Activated CD4-positive, alpha-beta T cell treated with anti-CD3 and anti-CD28 coated beads for 36 hours (primary cell): ENCODE measurements at regions not wholly inside any gene's neighbourhood (a gene's known extent, or its start where the extent isn't known, plus 50 kb on each side); places are given as distances from the start of the nearest gene placed in this dataset.

Source experiments
- ATAC-seq: fragments of 200-7000 bp; cut with Tn5 transposase; one replicate; pipeline ENCODE4 v1.10.0; 2021; ENCODE audit warnings: mild to moderate bottlenecking, moderate library complexity
- CTCF ChIA-PET: fragments of 350-600 bp; sonication (Branson Sonifier 250); formaldehyde crosslinking; loops from one replicate; lab custom pipeline; 2021; ENCODE audit warnings: antibody characterized with exemption; lab: Charles Lee
- POLR2A ChIA-PET: fragments of 350-600 bp; sonication (Branson Sonifier 250); formaldehyde crosslinking; loops from one replicate; lab custom pipeline; 2021; ENCODE audit warnings: antibody characterized with exemption, inconsistent platforms; lab: Charles Lee
- DNase-seq: peaks from one replicate; pipeline ENCODE4 v3.0.0-alpha.2; 2020
- H3K27ac Mint-ChIP-seq: one replicate; pipeline ENCODE4 v1.8.0; 2021; ENCODE audit warnings: mixed read lengths
- H3K27me3 Mint-ChIP-seq: one replicate; pipeline ENCODE4 v1.8.0; 2021; ENCODE audit warnings: mixed read lengths
- H3K36me3 Mint-ChIP-seq: one replicate; pipeline ENCODE4 v1.8.0; 2021; ENCODE audit warnings: low read depth, mixed read lengths
- H3K4me1 Mint-ChIP-seq: one replicate; pipeline ENCODE4 v1.8.0; 2021; ENCODE audit warnings: mixed read lengths
- H3K4me3 Mint-ChIP-seq: one replicate; pipeline ENCODE4 v1.8.0; 2021; ENCODE audit warnings: mild to moderate bottlenecking, moderate library complexity, mixed read lengths
- H3K9me3 Mint-ChIP-seq: one replicate; pipeline ENCODE4 v1.8.0; 2021; ENCODE audit warnings: low read depth, mixed read lengths
- intact Hi-C, 2 experiments: fragments of 100-400 bp; cut with DNase I in 1 of 2; cut with micrococcal nuclease in 1 of 2; formaldehyde crosslinking; loops; one replicate each; pipeline versions ENCODE4 v1.14.2 to v1.15.1; 2022 to 2024; cut with DNase I, micrococcal nuclease

DNA sequence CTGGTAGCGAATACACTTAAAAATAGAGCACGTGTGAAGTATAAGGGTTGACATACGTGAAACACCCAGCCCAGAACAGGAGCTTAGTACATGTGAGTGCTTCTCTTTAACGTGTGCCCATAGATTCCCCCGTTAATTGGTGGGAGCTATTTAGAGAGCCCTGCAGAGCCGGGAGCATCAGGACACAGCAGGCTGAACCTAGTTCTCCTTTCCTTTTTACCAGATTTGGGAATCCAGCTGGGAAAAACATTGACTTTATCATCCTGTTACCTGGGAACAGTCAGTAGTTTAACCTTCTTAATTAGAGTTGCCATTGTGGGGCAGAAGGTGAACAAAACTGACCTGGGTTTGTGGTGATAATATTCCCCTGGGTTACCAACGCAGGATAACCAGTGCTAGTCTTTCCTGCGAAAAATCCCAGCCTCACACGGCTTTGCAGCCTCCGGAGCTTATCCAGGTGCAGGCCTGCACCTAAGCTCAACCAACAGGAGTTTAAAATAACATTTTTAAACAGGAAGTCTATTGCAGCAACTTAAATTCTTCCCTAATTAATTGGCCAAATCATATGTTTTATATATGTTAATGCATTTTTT lies 78.1 kb upstream of the SPTBN1 start:
- DNase-seq: no peak
- H3K4me3 Mint-ChIP-seq: no peak overlapping the region
- no peak for ATAC-seq
- no peaks in the 10 kb centered on the region for H3K9me3 Mint-ChIP-seq
- H3K4me1 Mint-ChIP-seq: no peaks in the 10 kb centered on the region
- H3K27me3 Mint-ChIP-seq: no peaks in the 10 kb centered on the region
- ChIA-PET POLR2A (no interaction called here), CTCF (no interaction called here)
- intact Hi-C loops: no loop called here
- H3K36me3 Mint-ChIP-seq: no peaks in the 10 kb centered on the region
- no peak overlapping the region for H3K27ac Mint-ChIP-seq

DNA sequence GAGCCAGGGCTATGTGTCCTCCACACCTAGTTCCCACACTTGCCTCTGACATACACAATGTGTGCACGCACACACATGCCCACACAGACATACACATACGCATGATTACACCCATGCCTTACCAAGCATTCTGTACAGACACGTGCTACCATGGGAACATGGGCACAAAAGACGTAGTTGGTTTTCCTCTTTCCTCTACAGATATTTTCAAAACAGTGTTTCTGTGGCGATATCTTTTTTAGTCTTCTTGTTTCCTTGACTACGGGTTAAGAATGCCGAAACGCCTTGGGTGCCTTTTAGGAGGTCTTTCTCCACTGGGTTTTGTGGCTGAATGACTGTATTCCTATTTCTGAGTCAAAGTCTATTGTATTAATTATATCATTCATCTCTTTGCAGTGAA lies 75.5 kb upstream of the SPTBN1 start:
- Mint-ChIP-seq H3K36me3 (no peaks in the 10 kb centered on the region), H3K27me3 (no peaks in the 10 kb centered on the region), H3K4me1 (no peaks in the 10 kb centered on the region), H3K4me3 (no peak overlapping the region), H3K9me3 (no peaks in the 10 kb centered on the region), H3K27ac (no peak overlapping the region)
- no peak for ATAC-seq
- POLR2A ChIA-PET: no interaction called here
- no peak for DNase-seq
- CTCF ChIA-PET: no interaction called here
- intact Hi-C loops: no loop called here

DNA sequence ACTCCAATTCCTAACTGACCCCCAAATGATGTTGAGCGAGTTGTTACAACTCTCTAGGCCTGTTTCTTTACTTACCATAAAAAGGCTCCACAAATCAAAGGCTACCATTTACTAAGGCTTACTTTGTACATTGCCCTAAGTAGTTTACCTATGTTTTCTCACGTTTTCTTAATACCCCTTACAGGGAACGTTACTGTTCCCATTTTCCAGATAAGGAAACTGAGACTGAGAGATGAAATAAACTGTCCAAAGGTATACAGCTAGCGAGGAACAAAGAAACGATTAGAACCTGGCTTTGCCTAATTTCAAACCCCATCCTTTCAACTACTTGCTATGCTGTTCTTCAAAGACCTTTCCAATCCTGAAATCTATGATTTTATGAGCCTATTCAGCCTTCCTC lies 74.8 kb upstream of the SPTBN1 start:
- no peak overlapping the region for H3K27ac Mint-ChIP-seq
- intact Hi-C loops: no loop called here
- no peaks in the 10 kb centered on the region for H3K9me3 Mint-ChIP-seq
- H3K4me3 Mint-ChIP-seq: no peak overlapping the region
- ATAC-seq (no peak), DNase-seq (no peak)
- ChIA-PET POLR2A (no interaction called here), CTCF (no interaction called here)
- no peaks in the 10 kb centered on the region for H3K27me3 Mint-ChIP-seq
- no peaks in the 10 kb centered on the region for H3K4me1 Mint-ChIP-seq
- H3K36me3 Mint-ChIP-seq: no peaks in the 10 kb centered on the region

DNA sequence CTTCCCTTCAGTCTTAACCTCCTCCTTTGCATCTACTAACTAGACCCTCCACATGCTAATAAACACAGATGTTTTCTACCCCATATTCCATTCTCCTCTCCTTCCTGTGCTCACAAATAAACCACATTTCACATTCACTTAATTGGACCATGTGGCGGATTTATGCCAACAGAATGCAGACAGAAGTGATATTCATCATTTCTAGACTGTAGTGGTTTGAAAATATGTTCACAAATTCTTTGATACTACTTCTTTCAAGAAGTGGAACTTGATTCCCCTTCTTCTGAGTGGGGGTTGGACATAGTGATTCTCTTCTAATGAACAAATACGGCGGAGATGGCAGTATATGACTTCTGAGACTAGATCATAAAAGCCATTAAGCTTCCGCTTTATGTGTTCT lies 73.5 kb upstream of the SPTBN1 start:
- no peaks in the 10 kb centered on the region for H3K9me3 Mint-ChIP-seq
- ATAC-seq: no peak
- CTCF ChIA-PET: no interaction called here

DNA sequence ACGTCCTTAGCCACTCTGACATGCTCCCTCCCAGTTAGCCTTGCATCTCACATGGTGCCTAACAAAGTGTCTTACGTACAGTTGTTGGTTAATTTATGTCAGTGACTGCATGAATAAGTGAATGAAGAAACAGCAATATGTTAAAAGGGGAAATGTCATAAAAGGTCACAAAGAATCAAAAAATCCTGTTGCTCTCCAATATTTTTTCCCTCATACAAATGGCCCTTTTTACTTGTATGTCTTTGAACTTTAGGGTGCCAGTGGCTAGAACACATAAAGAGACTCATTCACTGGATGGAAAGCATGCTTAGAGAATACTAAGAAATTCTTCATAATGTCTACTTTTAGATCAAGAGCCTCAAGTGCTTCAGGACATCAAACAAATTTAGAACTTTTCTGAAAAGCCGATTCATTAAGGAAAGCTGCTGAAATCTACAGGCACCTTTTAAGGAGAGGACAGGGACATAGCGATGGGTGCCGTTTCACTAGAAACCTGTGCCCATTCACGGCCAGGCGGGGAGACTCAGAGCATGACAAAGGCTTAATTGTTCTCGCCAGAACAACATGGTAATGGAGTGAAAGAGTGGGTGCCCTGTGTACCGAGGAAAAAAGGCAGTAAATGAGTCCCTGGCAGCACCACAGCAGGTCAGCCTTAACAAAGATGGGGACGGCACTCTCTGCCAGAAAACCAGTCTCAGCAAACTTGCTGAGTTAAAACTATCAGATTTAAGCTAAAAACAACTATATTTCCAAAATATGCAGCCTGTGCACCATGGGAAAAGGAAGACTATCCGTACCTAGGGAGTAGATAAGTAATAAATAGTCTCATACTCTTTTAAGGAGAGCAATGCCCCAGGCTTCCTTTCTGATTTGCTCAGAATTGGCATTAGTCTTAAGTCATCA lies 71.6 kb upstream of the SPTBN1 start:
- ATAC-seq (no peak), DNase-seq (no peak)
- Mint-ChIP-seq H3K36me3 (no peaks in the 10 kb centered on the region), H3K9me3 (no peaks in the 10 kb centered on the region), H3K27me3 (no peaks in the 10 kb centered on the region), H3K27ac (no peak overlapping the region), H3K4me3 (no peak overlapping the region), H3K4me1 (no peaks in the 10 kb centered on the region)
- ChIA-PET POLR2A (interaction anchor here (0.7 kb wide), 1 partner anchor 1150 kb away, joined by 4 read pairs; no protein-coding TSS in a partner anchor), CTCF (interaction anchor here (0.9 kb wide), 1 partner anchor 320 kb away, joined by 3 read pairs; no protein-coding TSS in a partner anchor)
- intact Hi-C loops: no loop called here

More for the DNA sequence above, 73.5 kb upstream of the SPTBN1 start:
- POLR2A ChIA-PET: interaction anchor here (0.8 kb wide), 1 partner anchor 73 kb away, joined by 3 read pairs; no protein-coding TSS in a partner anchor
- Mint-ChIP-seq H3K4me1 (no peaks in the 10 kb centered on the region), H3K27me3 (no peaks in the 10 kb centered on the region), H3K4me3 (no peak overlapping the region), H3K27ac (no peak overlapping the region), H3K36me3 (no peaks in the 10 kb centered on the region)
- intact Hi-C loops: no loop called here
- no peak for DNase-seq

DNA sequence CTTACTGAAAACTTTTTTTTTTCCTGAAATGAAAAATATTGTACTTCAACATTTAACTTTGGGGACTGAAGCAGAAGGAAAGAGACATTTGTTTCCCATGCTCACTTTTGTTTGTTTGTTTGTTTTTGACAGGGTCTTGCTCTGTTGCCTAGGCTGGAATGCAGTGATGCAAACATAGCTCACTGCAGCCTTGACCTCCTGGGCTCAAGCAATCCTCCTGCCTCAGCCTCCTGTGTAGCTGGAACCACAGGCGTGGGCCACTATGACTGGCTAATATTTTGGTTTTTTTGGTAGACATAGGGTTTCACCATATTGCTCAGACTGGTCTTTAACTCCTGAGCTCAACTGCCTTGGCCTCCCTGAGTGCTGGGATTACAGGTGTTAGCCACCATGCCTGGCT lies 70.9 kb upstream of the SPTBN1 start:
- CTCF ChIA-PET: interaction anchor here (0.9 kb wide), 1 partner anchor 319 kb away, joined by 3 read pairs; no protein-coding TSS in a partner anchor
- no peaks in the 10 kb centered on the region for H3K9me3 Mint-ChIP-seq
- H3K4me1 Mint-ChIP-seq: no peaks in the 10 kb centered on the region
- ATAC-seq (no peak), DNase-seq (no peak)
- no peaks in the 10 kb centered on the region for H3K27me3 Mint-ChIP-seq
- intact Hi-C loops: no loop called here
- no peaks in the 10 kb centered on the region for H3K36me3 Mint-ChIP-seq
- no peak overlapping the region for H3K27ac Mint-ChIP-seq
- POLR2A ChIA-PET: interaction anchor here (0.7 kb wide), 1 partner anchor 1150 kb away, joined by 4 read pairs; no protein-coding TSS in a partner anchor
- no peak overlapping the region for H3K4me3 Mint-ChIP-seq

DNA sequence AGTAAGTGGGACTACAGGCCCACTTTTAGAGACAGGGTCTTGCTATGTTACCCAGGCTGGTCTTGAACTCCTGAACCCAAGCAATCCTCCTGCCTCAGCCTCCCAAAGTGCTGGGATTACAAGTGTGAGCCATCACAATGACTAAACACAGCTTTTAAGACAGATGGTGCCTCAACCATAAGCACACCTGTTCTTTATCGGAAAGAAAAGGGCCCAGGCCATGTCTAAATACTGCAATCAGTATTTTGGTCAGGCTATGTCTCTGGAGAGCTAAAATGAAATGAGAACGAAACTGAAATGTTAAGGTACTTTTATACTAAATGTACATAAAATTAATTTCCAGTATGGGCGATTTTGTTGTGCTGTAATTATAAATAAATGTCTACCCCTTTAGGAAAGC lies 69.5 kb upstream of the SPTBN1 start:
- intact Hi-C loops: no loop called here
- no peak overlapping the region for H3K27ac Mint-ChIP-seq

DNA sequence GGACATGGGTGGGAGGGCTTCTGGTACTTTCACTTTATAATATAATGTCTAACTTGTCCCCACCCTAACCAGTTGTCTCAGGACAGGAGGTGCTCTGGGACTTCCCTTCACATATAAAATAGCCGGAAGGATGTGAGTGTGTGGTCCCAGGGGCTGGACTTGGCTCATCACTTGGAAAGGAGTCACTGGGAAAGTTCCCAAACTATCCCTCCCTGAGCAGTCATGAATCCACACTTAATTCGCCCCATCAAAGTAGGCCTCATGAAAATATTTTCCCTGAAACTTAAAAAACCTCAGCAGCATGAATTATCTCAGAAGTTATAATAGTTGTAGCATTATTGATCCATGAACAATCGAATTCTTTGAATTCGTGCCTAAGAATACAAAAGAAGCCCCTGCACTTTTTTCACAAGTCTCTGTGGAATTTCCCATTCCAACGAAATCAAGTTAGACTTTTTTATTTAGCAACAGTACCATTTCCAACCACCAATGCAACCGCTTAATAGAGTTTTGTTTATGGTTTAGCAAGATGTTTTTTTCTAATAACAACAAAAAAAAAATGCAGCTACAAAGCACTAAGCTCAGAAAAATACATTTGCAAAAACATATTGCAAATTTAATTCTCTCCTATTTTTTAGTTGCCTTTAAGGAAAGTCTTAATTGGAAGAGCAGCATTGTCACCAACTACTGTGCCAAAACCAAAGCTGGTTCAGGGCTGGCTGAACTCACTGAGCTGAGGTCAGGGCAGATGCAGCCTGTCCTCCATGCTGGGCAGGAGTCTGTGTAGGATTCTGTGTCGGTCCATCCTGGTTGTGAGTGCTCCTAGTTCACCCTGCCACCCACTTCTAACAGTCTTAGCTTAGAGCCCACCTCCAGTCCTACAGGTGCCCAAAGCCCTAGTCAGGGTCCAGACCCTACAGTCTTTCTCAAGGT lies 68.8 kb upstream of the SPTBN1 start:
- H3K27me3 Mint-ChIP-seq: no peaks in the 10 kb centered on the region
- no peaks in the 10 kb centered on the region for H3K4me1 Mint-ChIP-seq
- DNase-seq: no peak
- ChIA-PET CTCF (interaction anchor here (0.7 kb wide), 2 partner anchors 21 to 270 kb away, joined by 3 to 4 read pairs; no protein-coding TSS in a partner anchor), POLR2A (no interaction called here)
- intact Hi-C loops: no loop called here
- no peaks in the 10 kb centered on the region for H3K9me3 Mint-ChIP-seq
- no peak overlapping the region for H3K4me3 Mint-ChIP-seq
- ATAC-seq: no peak
- no peaks in the 10 kb centered on the region for H3K36me3 Mint-ChIP-seq
- H3K27ac Mint-ChIP-seq: no peak overlapping the region

More for the DNA sequence above, 69.5 kb upstream of the SPTBN1 start:
- Mint-ChIP-seq H3K9me3 (no peaks in the 10 kb centered on the region), H3K4me3 (no peak overlapping the region), H3K36me3 (no peaks in the 10 kb centered on the region), H3K4me1 (no peaks in the 10 kb centered on the region), H3K27me3 (no peaks in the 10 kb centered on the region)
- DNase-seq (no peak), ATAC-seq (no peak)
- ChIA-PET POLR2A (no interaction called here), CTCF (no interaction called here)

DNA sequence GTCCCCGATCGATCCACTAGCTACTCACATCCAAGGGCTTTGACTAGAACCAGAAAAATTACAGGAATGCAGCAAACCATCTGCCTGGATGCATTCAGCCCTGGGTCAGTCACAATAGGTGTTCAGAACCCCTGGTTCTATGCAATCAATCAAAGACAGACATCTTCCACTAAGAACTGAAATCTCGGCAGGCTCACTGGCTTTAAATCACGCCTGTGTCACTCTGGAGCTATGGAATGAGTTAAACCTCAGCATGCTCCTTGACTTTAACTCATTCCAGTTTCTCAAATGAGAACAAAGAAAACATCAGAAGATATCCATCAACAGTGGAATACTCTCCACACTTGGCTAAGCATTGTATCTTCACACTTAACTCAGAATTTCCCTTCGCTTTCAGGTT lies 68.1 kb upstream of the SPTBN1 start:
- H3K4me1 Mint-ChIP-seq: no peaks in the 10 kb centered on the region
- H3K9me3 Mint-ChIP-seq: no peaks in the 10 kb centered on the region
- no peak for DNase-seq
- H3K36me3 Mint-ChIP-seq: no peaks in the 10 kb centered on the region
- ATAC-seq: no peak
- ChIA-PET POLR2A (no interaction called here), CTCF (interaction anchor here (0.7 kb wide), 2 partner anchors 20 to 271 kb away, joined by 3 to 4 read pairs; no protein-coding TSS in a partner anchor)
- no peak overlapping the region for H3K4me3 Mint-ChIP-seq
- intact Hi-C loops: no loop called here
- H3K27ac Mint-ChIP-seq: no peak overlapping the region
- H3K27me3 Mint-ChIP-seq: no peaks in the 10 kb centered on the region

DNA sequence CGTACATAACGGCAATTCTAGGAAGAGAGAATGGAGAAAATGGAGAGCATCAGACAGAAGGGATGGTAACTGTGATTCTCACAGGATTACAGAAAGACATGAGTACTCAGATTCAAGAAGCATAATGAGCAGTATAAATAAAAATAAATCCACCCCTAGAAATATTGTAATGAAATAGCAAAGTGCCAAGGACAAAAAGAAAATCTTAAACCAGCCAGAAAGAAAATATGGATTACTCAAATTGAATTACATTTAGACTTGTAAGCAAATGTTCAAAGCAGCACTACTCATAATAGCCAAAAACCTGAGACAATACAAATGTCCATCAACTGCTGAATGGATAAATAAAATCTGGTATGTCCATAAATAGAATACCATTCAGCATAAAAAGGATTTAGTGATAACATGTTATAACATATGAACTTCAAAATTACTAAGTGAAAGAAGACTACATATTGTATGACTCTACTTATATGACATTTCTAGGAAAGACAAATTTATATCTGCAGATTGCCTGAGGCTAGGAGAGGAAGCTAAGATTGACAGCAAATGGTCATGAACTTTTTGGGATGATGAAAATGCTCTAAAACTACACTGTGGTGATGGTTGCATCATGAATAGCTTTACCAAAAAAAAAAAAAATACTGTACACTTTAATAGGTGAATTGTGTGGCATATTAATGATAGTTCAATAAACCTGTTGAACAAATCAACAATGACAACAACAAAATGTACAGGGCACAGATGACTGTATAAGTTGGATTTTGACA lies 63.4 kb upstream of the SPTBN1 start:
- intact Hi-C loops: no loop called here
- no peak for DNase-seq
- Mint-ChIP-seq H3K4me3 (no peak overlapping the region), H3K27me3 (no peaks in the 10 kb centered on the region), H3K36me3 (no peaks in the 10 kb centered on the region), H3K27ac (no peak overlapping the region), H3K9me3 (no peaks in the 10 kb centered on the region), H3K4me1 (peaks cover 10% of the 10 kb centered on the region)
- ATAC-seq: no peak
- POLR2A ChIA-PET: no interaction called here
- CTCF ChIA-PET: no interaction called here
